Neural progenitor cell (in vitro differentiated cells): ENCODE measurements at regions not wholly inside any gene's neighbourhood (a gene's known extent, or its start where the extent isn't known, plus 50 kb on each side); places are given as distances from the start of the nearest gene placed in this dataset.

Experiments
- EZH2 ChIP-seq: fragments of 200-600 bp; sonication (generic); IDR thresholded peaks from 2 replicates; pipeline ENCODE4 v1.6.1; 2017; ENCODE audit warnings: antibody characterized with exemption, mild to moderate bottlenecking, moderate library complexity
- EZH2phosphoT487 ChIP-seq: fragments of 200-600 bp; sonication (generic); IDR thresholded peaks from 2 replicates; pipeline ENCODE4 v1.6.1; 2017; ENCODE audit warnings: antibody characterized with exemption
- TF ChIP-seq, protein P1 (sequence below): fragments of 200-600 bp; sonication (generic); IDR thresholded peaks from 2 replicates; pipeline ENCODE4 v1.5.1; 2017; ENCODE audit warnings: antibody characterized with exemption, mild to moderate bottlenecking

DNA sequence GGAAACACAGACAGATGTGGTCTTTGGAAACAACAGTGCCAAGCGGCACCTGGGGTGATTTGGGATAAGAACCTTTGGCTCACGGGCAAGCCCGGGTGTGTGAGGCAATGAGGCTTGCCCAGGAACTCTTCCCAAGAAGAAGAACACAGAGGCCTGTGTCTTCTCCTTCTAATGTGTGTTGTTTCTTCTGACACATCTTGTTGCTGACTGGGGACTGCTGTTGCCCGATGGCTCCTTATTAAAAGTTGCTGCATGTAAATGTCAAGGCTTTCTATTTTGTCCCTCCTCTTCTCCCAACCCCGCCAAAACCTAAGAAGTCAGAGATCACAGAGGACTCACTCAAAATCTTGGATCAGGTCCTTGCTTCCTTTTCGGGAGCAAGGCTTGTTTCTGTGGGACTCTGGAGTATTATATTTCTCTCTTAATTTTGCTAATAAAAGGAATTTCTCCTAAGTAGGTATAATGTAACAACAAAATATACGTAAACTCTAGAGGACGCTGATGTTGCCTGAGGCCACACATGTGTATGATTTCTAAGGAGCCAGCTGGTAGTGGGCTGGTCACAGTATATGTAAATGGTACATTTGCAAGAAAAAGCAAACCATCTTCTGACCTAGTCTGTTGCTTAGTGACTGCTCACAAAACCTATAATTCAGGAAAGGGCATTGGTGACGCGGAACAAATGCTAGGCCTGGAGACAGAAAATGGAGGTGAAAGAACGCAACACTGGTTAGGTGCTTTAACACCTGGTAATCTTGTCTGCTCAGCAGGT is 232.5 kb downstream of the GADD45G start:
- TF ChIP-seq, protein P1, sequence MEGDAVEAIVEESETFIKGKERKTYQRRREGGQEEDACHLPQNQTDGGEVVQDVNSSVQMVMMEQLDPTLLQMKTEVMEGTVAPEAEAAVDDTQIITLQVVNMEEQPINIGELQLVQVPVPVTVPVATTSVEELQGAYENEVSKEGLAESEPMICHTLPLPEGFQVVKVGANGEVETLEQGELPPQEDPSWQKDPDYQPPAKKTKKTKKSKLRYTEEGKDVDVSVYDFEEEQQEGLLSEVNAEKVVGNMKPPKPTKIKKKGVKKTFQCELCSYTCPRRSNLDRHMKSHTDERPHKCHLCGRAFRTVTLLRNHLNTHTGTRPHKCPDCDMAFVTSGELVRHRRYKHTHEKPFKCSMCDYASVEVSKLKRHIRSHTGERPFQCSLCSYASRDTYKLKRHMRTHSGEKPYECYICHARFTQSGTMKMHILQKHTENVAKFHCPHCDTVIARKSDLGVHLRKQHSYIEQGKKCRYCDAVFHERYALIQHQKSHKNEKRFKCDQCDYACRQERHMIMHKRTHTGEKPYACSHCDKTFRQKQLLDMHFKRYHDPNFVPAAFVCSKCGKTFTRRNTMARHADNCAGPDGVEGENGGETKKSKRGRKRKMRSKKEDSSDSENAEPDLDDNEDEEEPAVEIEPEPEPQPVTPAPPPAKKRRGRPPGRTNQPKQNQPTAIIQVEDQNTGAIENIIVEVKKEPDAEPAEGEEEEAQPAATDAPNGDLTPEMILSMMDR: no peak
- TF ChIP-seq EZH2phosphoT487 (no peak), EZH2 (no peak)
